IgD-negative memory B cell (primary cell): ENCODE measurements at regions not wholly inside any gene's neighbourhood (a gene's known extent, or its start where the extent isn't known, plus 50 kb on each side); places are given as distances from the start of the nearest gene placed in this dataset.
"Not testable (repeated sequence)": the region's sequence is repeated elsewhere in the genome, so short reads cannot be mapped to it uniquely, and the experiment has no call there.

Experiments
- H3K27ac Mint-ChIP-seq, 3 donors: one replicate each; pipeline ENCODE4 v1.8.0; 2020 to 2022; ENCODE audit warnings: mild to moderate bottlenecking in 3 of 3, mixed read lengths in 3 of 3, moderate library complexity in 1 of 3
- H3K27me3 Mint-ChIP-seq: one replicate; pipeline ENCODE4 v1.8.0; 2021; ENCODE audit warnings: mixed read lengths
- H3K36me3 Mint-ChIP-seq: one replicate; pipeline ENCODE4 v1.8.0; 2020; ENCODE audit warnings: mild to moderate bottlenecking, mixed read lengths
- H3K4me1 Mint-ChIP-seq, 3 donors: one replicate each; pipeline ENCODE4 v1.8.0; 2020 to 2022; ENCODE audit warnings: mixed read lengths in 3 of 3, mild to moderate bottlenecking in 1 of 3
- H3K4me3 Mint-ChIP-seq, 4 donors: one replicate each; pipeline ENCODE4 v1.8.0; 2020 to 2022; ENCODE audit warnings: mild to moderate bottlenecking in 4 of 4, mixed read lengths in 4 of 4, moderate library complexity in 3 of 4
- H3K9me3 Mint-ChIP-seq, 3 donors: one replicate each; pipeline ENCODE4 v1.8.0; 2020 to 2021; ENCODE audit warnings: mixed read lengths in 3 of 3, mild to moderate bottlenecking in 1 of 3

DNA sequence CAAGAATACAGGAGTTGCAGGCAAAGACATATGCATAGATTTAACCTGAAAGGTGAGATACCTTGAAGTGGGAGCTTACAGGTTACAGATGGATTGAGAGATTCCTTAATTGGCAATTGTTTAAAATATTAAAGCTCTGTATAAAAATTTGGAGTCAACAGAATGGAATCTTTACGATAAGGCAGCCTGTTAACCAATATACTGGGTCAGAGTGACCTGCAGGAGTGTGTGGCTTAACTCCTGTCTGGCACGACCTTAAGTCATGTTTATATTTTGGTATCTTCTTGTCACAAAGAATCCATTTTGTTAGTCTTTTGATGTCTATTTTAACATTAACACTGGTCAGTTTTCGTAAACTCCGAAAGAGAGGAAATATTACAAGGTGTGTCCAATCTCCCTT, 1058.2 kb upstream of the CRIM1 start:
- Mint-ChIP-seq H3K4me3 (no peak overlapping the region), H3K27me3 (no peaks in the 10 kb centered on the region)

GRCh38 chr2:35294636-35295263, 1060.8 kb upstream of the CRIM1 start:
- Mint-ChIP-seq H3K27me3 (no peaks in the 10 kb centered on the region), H3K36me3 (no peaks in the 10 kb centered on the region), H3K9me3 (no peaks in the 10 kb centered on the region), H3K4me3 (no peak overlapping the region), H3K27ac (no peak overlapping the region), H3K4me1 (no peaks in the 10 kb centered on the region)

More for the DNA sequence above, 1058.2 kb upstream of the CRIM1 start:
- Mint-ChIP-seq H3K9me3 (no peaks in the 10 kb centered on the region), H3K4me1 (no peaks in the 10 kb centered on the region), H3K36me3 (no peaks in the 10 kb centered on the region), H3K27ac (no peak overlapping the region)

GRCh38 chr2:35293261-35293660, 1062.3 kb upstream of the CRIM1 start:
- no peaks in the 10 kb centered on the region for H3K36me3 Mint-ChIP-seq
- H3K27me3 Mint-ChIP-seq, result no peaks in the 10 kb centered on the region
- H3K4me3 Mint-ChIP-seq, result no peak overlapping the region
- no peaks in the 10 kb centered on the region for H3K4me1 Mint-ChIP-seq
- no peaks in the 10 kb centered on the region for H3K9me3 Mint-ChIP-seq
- H3K27ac Mint-ChIP-seq, result no peak overlapping the region

GRCh38 chr2:35292199-35292598, 1063.4 kb upstream of the CRIM1 start:
- Mint-ChIP-seq H3K27ac (no peak overlapping the region), H3K4me3 (no peak overlapping the region)

GRCh38 chr2:35281702-35282101, 1073.9 kb upstream of the CRIM1 start:
- no peak overlapping the region for H3K4me3 Mint-ChIP-seq
- H3K9me3 Mint-ChIP-seq, result peaks cover 2 to 9% (median 2%) of the 10 kb centered on the region in 3 donors
- H3K36me3 Mint-ChIP-seq, result no peaks in the 10 kb centered on the region
- H3K27ac Mint-ChIP-seq, result no peak overlapping the region
- no peaks in the 10 kb centered on the region for H3K27me3 Mint-ChIP-seq
- H3K4me1 Mint-ChIP-seq, result no peaks in the 10 kb centered on the region

More at GRCh38 chr2:35292199-35292598, 1063.4 kb upstream of the CRIM1 start:
- Mint-ChIP-seq H3K27me3 (no peaks in the 10 kb centered on the region), H3K4me1 (peaks cover 0 to under 1% (median 0%) of the 10 kb centered on the region in 3 donors), H3K9me3 (no peaks in the 10 kb centered on the region), H3K36me3 (peaks cover 1% of the 10 kb centered on the region)

DNA sequence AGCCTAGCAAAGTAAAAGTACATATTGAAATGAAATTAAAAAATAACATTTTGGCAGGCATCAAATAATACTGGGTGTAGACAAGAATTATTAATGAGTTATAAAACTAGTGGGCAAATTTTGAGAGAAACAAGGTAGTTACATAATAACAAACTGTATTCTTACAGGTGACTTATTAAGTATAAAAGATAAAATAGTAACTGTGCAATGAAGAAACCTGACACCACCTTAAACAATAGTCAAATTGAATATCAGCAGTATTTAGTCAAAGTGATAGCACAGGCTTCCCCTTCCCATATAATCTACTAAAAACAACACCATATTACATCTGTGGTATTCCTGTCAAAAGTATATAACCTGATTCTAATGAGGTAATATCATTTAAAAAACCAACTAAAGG, 1099.8 kb upstream of the CRIM1 start:
- Mint-ChIP-seq H3K36me3 (no peaks in the 10 kb centered on the region), H3K9me3 (peaks cover 3 to 13% (median 3%) of the 10 kb centered on the region in 3 donors), H3K4me1 (no peaks in the 10 kb centered on the region), H3K27me3 (no peaks in the 10 kb centered on the region), H3K4me3 (no peak overlapping the region), H3K27ac (no peak overlapping the region)

- Mint-ChIP-seq H3K9me3 (peaks cover 8 to 20% (median 14%) of the 10 kb centered on the region in 3 donors), H3K4me1 (no peaks in the 10 kb centered on the region), H3K36me3 (no peaks in the 10 kb centered on the region), H3K4me3 (no peak overlapping the region), H3K27me3 (no peaks in the 10 kb centered on the region), H3K27ac (no peak overlapping the region)
These were observed 1104.4 kb upstream of the CRIM1 start for GRCh38 chr2:35251156-35251555.

DNA sequence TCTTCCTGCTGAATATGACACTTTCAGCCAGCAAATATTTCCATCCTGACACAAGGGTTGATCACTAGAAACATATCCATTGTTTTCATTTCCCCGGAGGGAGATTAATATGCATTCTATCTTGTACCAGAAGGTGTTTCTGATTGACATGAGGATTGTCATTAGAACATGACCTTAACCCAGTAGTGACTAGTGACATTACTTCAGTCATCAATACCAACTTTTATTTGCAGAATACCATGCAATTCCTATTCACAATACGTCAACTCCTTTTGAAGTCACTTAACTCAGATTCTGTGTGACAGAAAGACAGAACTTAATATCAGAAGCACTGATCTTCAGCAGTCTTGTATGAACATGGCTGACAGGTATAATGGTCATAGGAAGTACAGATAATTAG, 1108.9 kb upstream of the CRIM1 start:
- Mint-ChIP-seq H3K27ac (no peak overlapping the region), H3K27me3 (no peaks in the 10 kb centered on the region), H3K9me3 (peaks cover 8 to 20% (median 13%) of the 10 kb centered on the region in 3 donors), H3K4me1 (no peaks in the 10 kb centered on the region), H3K36me3 (no peaks in the 10 kb centered on the region), H3K4me3 (no peak overlapping the region)

DNA sequence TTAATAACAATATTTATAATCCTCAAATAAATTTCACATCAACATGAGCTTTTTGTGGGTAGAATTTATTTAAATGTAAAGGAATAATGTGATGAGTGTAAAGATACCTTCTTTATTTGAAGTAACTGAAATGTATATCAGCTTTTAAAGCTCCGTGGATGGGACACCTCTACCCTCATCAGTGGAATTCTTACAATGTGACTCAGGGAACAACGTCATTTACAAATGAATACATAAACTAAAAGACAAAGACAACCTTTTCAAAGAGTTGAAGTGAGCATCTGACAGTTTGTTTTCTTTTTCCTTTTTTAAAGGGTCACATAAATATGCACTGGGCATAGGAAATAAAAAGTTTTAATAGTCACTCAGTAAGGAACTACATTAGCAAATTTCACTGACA, 1127.0 kb upstream of the CRIM1 start:
- no peaks in the 10 kb centered on the region for H3K4me1 Mint-ChIP-seq
- peaks cover 2 to 10% (median 7%) of the 10 kb centered on the region in 3 donors for H3K9me3 Mint-ChIP-seq
- H3K36me3 Mint-ChIP-seq, result no peaks in the 10 kb centered on the region
- H3K27ac Mint-ChIP-seq, result no peak overlapping the region
- H3K27me3 Mint-ChIP-seq, result no peaks in the 10 kb centered on the region
- H3K4me3 Mint-ChIP-seq, result no peak overlapping the region

DNA sequence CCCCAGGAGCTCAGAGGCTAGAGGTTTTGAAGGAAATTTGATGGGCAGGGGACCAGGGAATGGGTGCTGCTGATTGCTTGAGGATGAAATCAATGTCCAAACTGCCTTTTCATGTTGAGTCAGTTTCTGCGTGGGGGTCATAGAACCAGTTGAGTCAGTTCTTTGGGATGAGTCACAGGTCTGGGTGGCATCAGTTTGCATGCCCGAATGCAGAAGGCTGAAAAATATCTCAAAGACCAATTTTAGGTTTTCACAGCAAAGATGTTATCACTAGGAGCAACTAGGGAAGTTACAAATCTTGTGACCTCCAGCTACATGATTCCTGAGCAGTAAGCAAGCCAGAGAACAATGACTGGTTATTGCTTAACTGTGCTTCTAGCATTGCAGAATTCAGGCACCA, 1135.1 kb upstream of the CRIM1 start:
- H3K27ac Mint-ChIP-seq, result no peak overlapping the region
- no peaks in the 10 kb centered on the region for H3K4me1 Mint-ChIP-seq
- H3K27me3 Mint-ChIP-seq, result no peaks in the 10 kb centered on the region
- H3K4me3 Mint-ChIP-seq, result no peak overlapping the region
- H3K36me3 Mint-ChIP-seq, result no peaks in the 10 kb centered on the region
- peaks cover 1 to 9% (median 2%) of the 10 kb centered on the region in 3 donors for H3K9me3 Mint-ChIP-seq

- Mint-ChIP-seq H3K9me3 (peaks cover 2 to 10% (median 2%) of the 10 kb centered on the region in 3 donors), H3K4me1 (no peaks in the 10 kb centered on the region), H3K27ac (no peak overlapping the region), H3K27me3 (no peaks in the 10 kb centered on the region), H3K4me3 (no peak overlapping the region), H3K36me3 (peaks cover 1% of the 10 kb centered on the region)
These were observed 1150.7 kb upstream of the CRIM1 start for GRCh38 chr2:35204881-35205280.

DNA sequence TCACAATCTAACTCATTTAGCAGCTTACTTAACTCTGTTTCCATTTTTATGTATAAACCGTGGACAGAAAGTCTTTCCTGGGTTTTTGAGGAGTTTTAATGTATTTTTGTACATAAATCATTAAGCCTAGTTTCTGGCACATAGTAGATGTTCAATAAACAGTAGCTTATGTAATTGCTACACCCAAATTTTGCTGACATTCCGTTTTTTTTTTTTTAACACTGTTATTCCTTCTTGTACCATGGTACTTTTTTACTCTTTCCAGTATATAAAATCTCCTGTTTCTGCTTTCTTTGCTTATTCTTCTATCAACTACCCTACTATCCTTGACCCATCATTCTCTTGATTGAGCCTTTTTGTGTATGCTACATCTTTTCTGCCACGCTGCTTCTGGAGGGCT, 1151.3 kb upstream of the CRIM1 start:
- no peak overlapping the region for H3K27ac Mint-ChIP-seq
- peaks cover 0 to 14% (median 5%) of the 10 kb centered on the region in 3 donors for H3K9me3 Mint-ChIP-seq
- no peak overlapping the region for H3K4me3 Mint-ChIP-seq
- H3K4me1 Mint-ChIP-seq, result no peaks in the 10 kb centered on the region
- peaks cover 1% of the 10 kb centered on the region for H3K36me3 Mint-ChIP-seq
- no peaks in the 10 kb centered on the region for H3K27me3 Mint-ChIP-seq

- no peaks in the 10 kb centered on the region for H3K36me3 Mint-ChIP-seq
- H3K4me3 Mint-ChIP-seq, result no peak overlapping the region
- H3K4me1 Mint-ChIP-seq, result no peaks in the 10 kb centered on the region
- H3K27me3 Mint-ChIP-seq, result no peaks in the 10 kb centered on the region
- H3K27ac Mint-ChIP-seq, result no peak overlapping the region
- peaks cover 2 to 8% (median 3%) of the 10 kb centered on the region in 3 donors for H3K9me3 Mint-ChIP-seq
These were observed 1156.3 kb upstream of the CRIM1 start for GRCh38 chr2:35199298-35199697.

DNA sequence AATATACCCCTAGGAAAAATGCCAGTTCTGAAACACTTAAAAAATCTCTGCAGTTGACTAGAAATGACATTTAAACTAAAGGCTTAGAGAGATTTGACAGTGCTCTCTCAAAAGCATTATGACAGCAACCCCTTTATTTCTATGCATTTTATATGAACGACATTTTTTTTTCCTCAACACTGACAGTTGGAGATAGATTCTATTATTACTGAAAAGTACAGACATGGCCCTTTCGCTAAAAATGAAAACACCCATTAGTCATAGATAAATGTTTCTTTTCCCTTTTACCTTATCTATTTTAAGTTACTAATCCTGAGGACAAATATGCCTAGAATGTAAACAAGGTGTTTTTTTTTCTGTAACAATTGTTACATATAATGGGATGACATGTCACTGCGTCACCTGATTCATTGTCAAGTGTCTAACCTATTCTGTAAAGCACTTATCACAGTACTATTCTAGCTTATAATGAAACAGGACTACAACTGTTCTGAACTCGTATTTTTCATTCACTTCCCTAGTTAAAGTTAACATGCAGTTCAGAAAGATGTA, 1169.6 kb upstream of the CRIM1 start:
- no peaks in the 10 kb centered on the region for H3K27me3 Mint-ChIP-seq
- no peak overlapping the region for H3K4me3 Mint-ChIP-seq
- no peaks in the 10 kb centered on the region for H3K4me1 Mint-ChIP-seq
- no peaks in the 10 kb centered on the region for H3K36me3 Mint-ChIP-seq
- H3K27ac Mint-ChIP-seq, result no peak overlapping the region
- H3K9me3 Mint-ChIP-seq, result peaks cover 0 to 3% (median 2%) of the 10 kb centered on the region in 3 donors

DNA sequence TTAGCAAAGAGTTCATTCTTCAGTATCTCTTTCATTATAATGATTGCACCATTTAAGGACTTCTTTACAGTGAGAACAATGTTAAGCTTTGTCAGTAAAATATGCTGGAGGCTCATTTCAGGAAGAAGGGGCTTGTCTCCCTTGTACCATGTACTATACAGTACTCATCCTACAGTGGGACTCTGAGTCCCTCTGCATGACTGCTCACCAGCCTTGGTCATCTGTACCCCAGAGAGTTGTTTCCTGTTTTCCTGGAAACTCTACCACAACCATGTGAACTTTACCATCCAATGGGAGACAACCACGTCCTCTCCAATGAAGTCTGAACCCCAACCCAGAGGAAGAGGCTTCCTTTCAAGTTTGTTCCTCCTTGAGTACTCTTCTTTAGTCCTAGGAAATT, 1171.1 kb upstream of the CRIM1 start:
- no peaks in the 10 kb centered on the region for H3K36me3 Mint-ChIP-seq
- H3K4me3 Mint-ChIP-seq, result no peak overlapping the region
- no peaks in the 10 kb centered on the region for H3K27me3 Mint-ChIP-seq
- peaks cover 0 to 3% (median 2%) of the 10 kb centered on the region in 3 donors for H3K9me3 Mint-ChIP-seq
- no peak overlapping the region for H3K27ac Mint-ChIP-seq
- H3K4me1 Mint-ChIP-seq, result no peaks in the 10 kb centered on the region

DNA sequence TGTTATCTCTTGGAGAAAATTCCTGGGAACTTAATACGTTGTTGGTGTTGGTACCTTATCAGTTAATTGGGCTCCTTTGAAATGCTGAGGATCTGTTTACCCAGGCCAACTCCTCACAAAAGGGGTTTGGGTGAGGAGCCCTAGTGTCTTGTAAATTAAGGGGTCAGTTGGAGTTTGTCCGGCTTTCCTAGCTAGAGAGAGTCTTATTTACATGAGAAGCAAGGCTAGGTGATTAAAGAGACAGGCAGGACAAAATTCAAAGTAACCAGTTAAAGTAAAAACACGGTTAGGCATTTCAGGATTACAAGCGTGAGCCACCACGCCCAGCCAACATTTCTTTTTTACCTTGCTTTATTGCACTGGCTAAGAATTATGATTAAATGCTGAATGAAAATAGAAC, 1178.9 kb upstream of the CRIM1 start:
- not testable (repeated sequence) for H3K9me3 Mint-ChIP-seq, H3K4me3 Mint-ChIP-seq, H3K27ac Mint-ChIP-seq, H3K4me1 Mint-ChIP-seq, H3K36me3 Mint-ChIP-seq, H3K27me3 Mint-ChIP-seq
